ENCODE measurements at regions not wholly inside any gene's neighbourhood (a gene's known extent, or its start where the extent isn't known, plus 50 kb on each side); places are given as distances from the start of the nearest gene placed in this dataset.
"Not testable (repeated sequence)": the region's sequence is repeated elsewhere in the genome, so short reads cannot be mapped to it uniquely, and the experiment has no call there.

DNA sequence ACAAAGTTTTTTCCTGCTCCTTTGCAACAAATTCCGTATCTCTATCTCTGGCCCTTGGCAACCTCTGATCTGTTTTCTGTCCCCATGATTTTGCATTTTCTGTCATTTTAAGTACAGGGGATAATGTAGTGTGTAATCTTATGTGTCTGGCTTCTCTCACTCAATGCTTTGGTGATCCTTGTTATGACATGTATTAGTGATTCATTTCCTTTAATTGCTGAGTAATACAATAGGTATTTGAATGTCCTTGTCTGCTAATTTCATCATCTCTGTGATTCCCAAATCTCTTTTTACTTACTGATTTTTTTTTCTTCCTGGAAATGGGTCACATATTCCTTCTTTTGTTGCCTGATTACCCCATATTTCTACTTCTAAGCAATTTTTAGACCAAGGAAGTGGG is 1538.6 kb upstream of the PCDH10 start:
- TF ChIP-seq, protein P1, sequence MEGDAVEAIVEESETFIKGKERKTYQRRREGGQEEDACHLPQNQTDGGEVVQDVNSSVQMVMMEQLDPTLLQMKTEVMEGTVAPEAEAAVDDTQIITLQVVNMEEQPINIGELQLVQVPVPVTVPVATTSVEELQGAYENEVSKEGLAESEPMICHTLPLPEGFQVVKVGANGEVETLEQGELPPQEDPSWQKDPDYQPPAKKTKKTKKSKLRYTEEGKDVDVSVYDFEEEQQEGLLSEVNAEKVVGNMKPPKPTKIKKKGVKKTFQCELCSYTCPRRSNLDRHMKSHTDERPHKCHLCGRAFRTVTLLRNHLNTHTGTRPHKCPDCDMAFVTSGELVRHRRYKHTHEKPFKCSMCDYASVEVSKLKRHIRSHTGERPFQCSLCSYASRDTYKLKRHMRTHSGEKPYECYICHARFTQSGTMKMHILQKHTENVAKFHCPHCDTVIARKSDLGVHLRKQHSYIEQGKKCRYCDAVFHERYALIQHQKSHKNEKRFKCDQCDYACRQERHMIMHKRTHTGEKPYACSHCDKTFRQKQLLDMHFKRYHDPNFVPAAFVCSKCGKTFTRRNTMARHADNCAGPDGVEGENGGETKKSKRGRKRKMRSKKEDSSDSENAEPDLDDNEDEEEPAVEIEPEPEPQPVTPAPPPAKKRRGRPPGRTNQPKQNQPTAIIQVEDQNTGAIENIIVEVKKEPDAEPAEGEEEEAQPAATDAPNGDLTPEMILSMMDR (IDR thresholded peaks at IDR 0.05; ENCODE audit: poor library complexity, severe bottlenecking), result not testable (repeated sequence)
- not testable (repeated sequence) for TF ChIP-seq EP300 (conservative IDR thresholded peaks at IDR 0.05; ENCODE audit: poor library complexity, severe bottlenecking); RAD21 (conservative IDR thresholded peaks at IDR 0.05); EZH2 (IDR thresholded peaks at IDR 0.05; ENCODE audit: borderline replicate concordance, insufficient read depth, low read length, poor library complexity, severe bottlenecking); POLR2AphosphoS5 (IDR thresholded peaks at IDR 0.05); SMC3 (conservative IDR thresholded peaks at IDR 0.05; ENCODE audit: poor library complexity)
- TF ChIP-seq, protein P2, sequence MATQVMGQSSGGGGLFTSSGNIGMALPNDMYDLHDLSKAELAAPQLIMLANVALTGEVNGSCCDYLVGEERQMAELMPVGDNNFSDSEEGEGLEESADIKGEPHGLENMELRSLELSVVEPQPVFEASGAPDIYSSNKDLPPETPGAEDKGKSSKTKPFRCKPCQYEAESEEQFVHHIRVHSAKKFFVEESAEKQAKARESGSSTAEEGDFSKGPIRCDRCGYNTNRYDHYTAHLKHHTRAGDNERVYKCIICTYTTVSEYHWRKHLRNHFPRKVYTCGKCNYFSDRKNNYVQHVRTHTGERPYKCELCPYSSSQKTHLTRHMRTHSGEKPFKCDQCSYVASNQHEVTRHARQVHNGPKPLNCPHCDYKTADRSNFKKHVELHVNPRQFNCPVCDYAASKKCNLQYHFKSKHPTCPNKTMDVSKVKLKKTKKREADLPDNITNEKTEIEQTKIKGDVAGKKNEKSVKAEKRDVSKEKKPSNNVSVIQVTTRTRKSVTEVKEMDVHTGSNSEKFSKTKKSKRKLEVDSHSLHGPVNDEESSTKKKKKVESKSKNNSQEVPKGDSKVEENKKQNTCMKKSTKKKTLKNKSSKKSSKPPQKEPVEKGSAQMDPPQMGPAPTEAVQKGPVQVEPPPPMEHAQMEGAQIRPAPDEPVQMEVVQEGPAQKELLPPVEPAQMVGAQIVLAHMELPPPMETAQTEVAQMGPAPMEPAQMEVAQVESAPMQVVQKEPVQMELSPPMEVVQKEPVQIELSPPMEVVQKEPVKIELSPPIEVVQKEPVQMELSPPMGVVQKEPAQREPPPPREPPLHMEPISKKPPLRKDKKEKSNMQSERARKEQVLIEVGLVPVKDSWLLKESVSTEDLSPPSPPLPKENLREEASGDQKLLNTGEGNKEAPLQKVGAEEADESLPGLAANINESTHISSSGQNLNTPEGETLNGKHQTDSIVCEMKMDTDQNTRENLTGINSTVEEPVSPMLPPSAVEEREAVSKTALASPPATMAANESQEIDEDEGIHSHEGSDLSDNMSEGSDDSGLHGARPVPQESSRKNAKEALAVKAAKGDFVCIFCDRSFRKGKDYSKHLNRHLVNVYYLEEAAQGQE (IDR thresholded peaks at IDR 0.05; ENCODE audit: borderline replicate concordance), result not testable (repeated sequence)

Data from neural cell (in vitro differentiated cells).